Activated naive CD8-positive, alpha-beta T cell treated with anti-CD3 and anti-CD28 coated beads, Interleukin-2, amount 50 U/mL, for 24 hours (primary cell): ENCODE measurements at regions not wholly inside any gene's neighbourhood (a gene's known extent, or its start where the extent isn't known, plus 50 kb on each side); places are given as distances from the start of the nearest gene placed in this dataset.

Experiments used
- ATAC-seq: fragments of 150-1000 bp; cut with Tn5 transposase; one replicate; pipeline ENCODE4 v1.10.0; 2021
- DNase-seq: peaks from one replicate; pipeline ENCODE4 v3.0.0; 2021
- H3K27ac Mint-ChIP-seq: one replicate; pipeline ENCODE4 v1.8.0; 2021; ENCODE audit warnings: mild to moderate bottlenecking, mixed read lengths
- H3K27me3 Mint-ChIP-seq: one replicate; pipeline ENCODE4 v1.8.0; 2021; ENCODE audit warnings: mixed read lengths
- H3K36me3 Mint-ChIP-seq: one replicate; pipeline ENCODE4 v1.8.0; 2021; ENCODE audit warnings: low read depth, mixed read lengths
- H3K4me1 Mint-ChIP-seq: one replicate; pipeline ENCODE4 v1.8.0; 2021; ENCODE audit warnings: mixed read lengths
- H3K4me3 Mint-ChIP-seq: one replicate; pipeline ENCODE4 v1.8.0; 2021; ENCODE audit warnings: mild to moderate bottlenecking, moderate library complexity, mixed read lengths
- H3K9me3 Mint-ChIP-seq: one replicate; pipeline ENCODE4 v1.8.0; 2021; ENCODE audit warnings: mixed read lengths

DNA sequence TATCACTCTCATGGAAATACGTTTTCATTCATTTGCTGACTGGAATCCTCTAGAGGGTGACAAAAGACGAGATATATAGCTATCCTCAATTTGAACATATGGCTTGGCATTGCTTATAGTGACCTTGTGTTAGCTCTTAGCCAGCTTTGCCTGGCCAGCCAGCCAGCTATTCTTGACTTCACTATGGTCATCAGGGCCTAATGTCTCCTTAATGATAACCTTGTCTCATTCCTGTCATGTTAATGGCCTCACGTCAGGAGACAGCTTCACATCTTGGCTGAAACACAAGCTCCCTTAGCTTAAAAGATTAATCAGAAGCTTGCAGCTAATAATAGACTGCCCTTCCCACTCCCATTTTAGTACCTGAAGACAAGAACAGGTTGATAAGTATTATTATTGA is 1517.5 kb upstream of the PIK3C3 start:
- no peaks in the 10 kb centered on the region for H3K4me1 Mint-ChIP-seq
- no peak for DNase-seq
- no peaks in the 10 kb centered on the region for H3K36me3 Mint-ChIP-seq
- H3K4me3 Mint-ChIP-seq, result no peak overlapping the region
- H3K27me3 Mint-ChIP-seq, result no peaks in the 10 kb centered on the region
- ATAC-seq, result no peak
- H3K9me3 Mint-ChIP-seq, result peaks cover 18% of the 10 kb centered on the region
- no peak overlapping the region for H3K27ac Mint-ChIP-seq

DNA sequence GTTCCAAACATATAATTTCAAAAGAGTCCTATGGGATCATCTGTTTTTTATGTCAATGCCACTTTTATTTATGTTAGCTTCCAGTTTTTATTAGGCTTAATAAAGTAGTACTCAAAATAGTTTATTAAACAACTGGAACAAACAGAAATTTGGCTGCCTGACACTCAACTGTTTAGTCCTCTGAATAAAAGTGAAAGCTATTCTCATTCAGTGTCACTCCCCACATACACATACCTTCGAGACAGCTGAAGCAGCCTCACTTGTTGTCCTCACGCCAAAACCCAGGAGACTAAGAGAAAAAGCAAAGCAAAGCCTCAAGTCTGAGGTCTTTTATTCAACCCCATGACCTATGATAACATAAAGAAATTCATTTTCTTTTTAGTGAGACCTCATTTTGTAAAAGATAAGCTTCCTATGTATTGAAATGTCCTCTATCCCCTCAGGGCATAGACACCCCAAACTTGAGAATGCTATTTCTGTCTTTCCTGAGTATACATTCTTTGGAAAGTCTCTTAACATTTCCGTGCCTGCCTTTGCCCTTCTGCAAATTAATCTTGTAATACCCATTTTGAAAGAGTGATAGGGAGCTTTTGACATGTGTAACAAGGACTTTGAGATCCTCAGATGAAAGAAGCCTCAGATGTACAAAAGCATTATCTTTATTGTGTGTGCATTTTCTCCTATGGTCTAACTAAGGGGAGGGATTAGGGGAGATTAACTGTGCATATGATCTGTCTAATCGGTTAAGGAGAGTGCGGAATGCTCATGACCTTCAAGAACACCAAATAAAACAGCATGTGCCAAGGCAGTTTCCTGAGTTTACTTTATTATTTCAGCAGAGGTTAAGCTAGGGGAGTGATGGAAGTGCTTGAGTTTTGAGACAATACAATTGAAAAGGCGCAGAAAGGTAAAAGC is 1523.7 kb upstream of the PIK3C3 start:
- no peak for ATAC-seq

DNA sequence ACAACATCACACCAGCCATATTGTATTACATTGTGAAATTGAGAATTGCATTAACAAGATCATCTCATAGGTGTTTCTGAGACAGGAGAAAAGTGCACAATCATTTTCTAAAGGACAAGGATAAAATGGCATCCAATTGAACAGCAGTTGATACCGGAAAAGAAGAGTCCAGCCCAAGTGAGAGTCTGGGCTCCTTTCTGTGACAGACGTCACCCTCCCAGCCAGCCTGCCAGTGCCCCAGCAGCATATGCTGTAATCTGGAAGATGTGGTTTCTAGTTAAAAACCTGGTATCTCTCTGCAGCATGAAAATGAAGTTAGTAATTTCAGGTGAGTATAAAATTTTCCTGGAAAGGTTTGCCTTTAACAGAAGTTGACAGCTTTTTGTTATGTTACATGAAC is 1531.7 kb upstream of the PIK3C3 start:
- Mint-ChIP-seq H3K9me3 (peaks cover 3% of the 10 kb centered on the region), H3K27ac (no peak overlapping the region), H3K4me3 (no peak overlapping the region), H3K36me3 (no peaks in the 10 kb centered on the region), H3K4me1 (no peaks in the 10 kb centered on the region), H3K27me3 (no peaks in the 10 kb centered on the region)
- ATAC-seq (no peak), DNase-seq (no peak)

More for the DNA sequence above, 1523.7 kb upstream of the PIK3C3 start:
- no peaks in the 10 kb centered on the region for H3K9me3 Mint-ChIP-seq
- H3K36me3 Mint-ChIP-seq, result no peaks in the 10 kb centered on the region
- no peak overlapping the region for H3K27ac Mint-ChIP-seq
- H3K4me3 Mint-ChIP-seq, result no peak overlapping the region
- H3K27me3 Mint-ChIP-seq, result no peaks in the 10 kb centered on the region
- DNase-seq, result no peak
- no peaks in the 10 kb centered on the region for H3K4me1 Mint-ChIP-seq

DNA sequence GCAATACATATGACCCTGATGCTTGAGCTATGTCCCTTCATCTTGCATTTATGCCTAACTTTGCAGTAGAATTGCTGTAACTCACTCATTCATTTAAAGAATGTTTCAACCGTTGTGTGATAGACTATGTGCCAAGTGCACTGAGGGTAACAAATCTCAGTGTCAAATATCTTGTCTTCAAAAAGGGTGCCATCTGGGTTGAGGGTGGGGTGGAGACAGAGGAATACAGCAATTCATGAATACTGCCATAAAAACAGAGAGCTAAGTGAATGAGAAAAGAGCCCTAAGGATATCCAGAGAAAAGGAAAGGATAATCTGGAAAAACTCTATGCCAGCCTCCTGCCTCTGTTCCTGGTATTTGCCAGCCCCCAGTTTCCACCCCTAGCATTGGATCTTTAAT is 1534.4 kb upstream of the PIK3C3 start:
- H3K4me3 Mint-ChIP-seq, result no peak overlapping the region
- no peaks in the 10 kb centered on the region for H3K27me3 Mint-ChIP-seq
- ATAC-seq, result no peak
- H3K9me3 Mint-ChIP-seq, result peaks cover 8% of the 10 kb centered on the region
- no peak overlapping the region for H3K27ac Mint-ChIP-seq
- no peaks in the 10 kb centered on the region for H3K36me3 Mint-ChIP-seq
- H3K4me1 Mint-ChIP-seq, result no peaks in the 10 kb centered on the region
- DNase-seq, result no peak

DNA sequence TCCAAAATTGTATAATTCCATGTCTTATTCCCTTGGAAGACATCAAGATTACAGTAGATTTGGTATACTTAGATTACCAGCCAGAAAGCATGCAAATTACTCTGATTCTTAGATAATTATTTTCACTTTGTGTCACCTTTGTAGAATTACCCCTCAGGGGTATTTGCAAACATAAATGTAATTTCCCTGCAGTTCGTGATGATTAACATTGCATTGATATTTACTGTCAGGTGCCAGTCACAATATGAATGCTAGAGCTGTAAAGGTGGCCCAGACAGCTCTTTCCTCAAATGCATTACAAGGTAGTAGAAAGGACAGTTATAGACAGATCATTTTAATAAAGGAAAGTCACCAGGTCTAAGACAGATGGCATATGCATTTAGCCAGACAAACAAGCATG is 1537.5 kb upstream of the PIK3C3 start:
- Mint-ChIP-seq H3K9me3 (peaks cover 8% of the 10 kb centered on the region), H3K4me3 (no peak overlapping the region), H3K4me1 (no peaks in the 10 kb centered on the region), H3K27ac (no peak overlapping the region), H3K36me3 (no peaks in the 10 kb centered on the region), H3K27me3 (no peaks in the 10 kb centered on the region)
- DNase-seq, result no peak
- ATAC-seq, result no peak

DNA sequence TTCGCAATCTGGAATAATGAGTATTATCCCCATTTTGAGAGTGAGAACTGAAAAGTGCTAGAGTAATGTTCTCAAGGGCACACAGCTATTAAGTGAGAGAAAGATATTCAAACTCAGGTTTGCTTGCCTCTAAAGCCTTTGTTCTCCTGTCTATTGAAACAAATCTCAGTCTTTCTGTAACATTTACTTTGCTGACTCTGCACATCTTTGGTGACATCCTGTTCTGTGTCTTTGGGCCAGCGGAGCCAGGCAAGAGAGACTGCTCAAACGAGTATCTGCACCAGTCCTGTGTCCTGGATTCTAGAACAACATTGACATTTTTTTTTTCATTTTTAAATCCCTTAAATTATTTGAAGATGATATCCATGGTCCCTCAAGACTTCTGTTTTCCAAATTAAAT is 1539.2 kb upstream of the PIK3C3 start:
- Mint-ChIP-seq H3K9me3 (peaks cover 8% of the 10 kb centered on the region), H3K36me3 (no peaks in the 10 kb centered on the region), H3K27ac (no peak overlapping the region), H3K4me1 (no peaks in the 10 kb centered on the region), H3K4me3 (no peak overlapping the region), H3K27me3 (no peaks in the 10 kb centered on the region)
- ATAC-seq (no peak), DNase-seq (no peak)

DNA sequence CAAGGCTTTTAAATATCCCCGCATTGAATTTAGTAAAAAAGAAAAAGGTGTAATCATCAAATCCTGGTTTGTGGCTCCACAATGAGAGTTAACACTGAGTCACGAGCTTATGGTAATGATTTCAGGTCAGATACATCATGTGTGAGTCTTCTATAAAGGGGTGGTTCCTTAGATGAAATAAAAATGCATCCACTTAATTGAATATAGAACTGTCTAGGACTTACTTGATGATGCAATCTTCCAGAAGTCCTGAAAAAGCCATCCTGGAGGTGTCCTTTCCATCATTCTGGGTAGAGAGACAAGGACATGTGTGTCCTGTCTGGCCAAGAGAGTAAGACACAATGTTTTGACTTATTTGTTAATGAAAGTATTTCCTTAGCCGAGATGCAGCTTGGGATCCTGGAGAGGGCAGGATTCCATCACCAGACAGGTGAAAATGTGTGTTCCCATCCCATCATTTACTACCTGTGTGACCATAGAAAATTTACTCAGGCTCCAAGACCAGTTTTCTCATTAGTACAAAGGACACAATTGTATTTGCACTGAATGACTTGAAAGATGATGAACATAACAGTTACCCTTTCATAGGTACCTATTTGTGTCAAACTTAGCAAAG is 1539.8 kb upstream of the PIK3C3 start:
- Mint-ChIP-seq H3K9me3 (peaks cover 9% of the 10 kb centered on the region), H3K36me3 (no peaks in the 10 kb centered on the region), H3K4me1 (no peaks in the 10 kb centered on the region), H3K4me3 (no peak overlapping the region), H3K27me3 (no peaks in the 10 kb centered on the region), H3K27ac (no peak overlapping the region)
- no peak for ATAC-seq
- no peak for DNase-seq

DNA sequence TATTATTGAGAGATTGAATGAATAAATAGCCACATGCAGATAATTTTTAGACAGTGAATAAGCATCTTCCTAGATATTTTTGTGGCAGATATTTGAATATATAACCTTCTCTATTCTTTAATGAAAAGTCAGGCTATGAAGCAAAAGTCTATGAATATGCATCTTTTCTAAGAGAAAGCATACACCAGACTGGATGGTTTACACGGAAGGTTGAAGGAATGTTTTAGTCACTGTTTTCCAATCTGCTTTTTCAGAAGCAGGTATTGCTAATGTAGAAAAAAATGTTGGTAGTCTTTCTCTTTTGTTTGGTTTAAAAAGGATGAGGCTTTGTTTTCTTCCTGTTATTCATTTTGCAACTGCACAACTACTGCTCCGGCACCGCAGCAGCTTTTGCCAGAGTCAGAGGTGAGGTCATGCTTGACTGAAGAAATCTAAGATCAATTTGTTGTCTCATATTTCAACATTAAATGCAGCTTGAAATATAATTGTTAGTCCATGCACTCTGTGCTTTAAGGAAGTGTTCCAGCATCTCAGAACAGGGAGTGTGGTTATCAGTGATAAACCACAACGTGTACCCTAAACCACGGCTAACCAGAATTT is 1540.8 kb upstream of the PIK3C3 start:
- H3K4me1 Mint-ChIP-seq, result no peaks in the 10 kb centered on the region
- no peak for DNase-seq
- no peak for ATAC-seq
- no peaks in the 10 kb centered on the region for H3K36me3 Mint-ChIP-seq
- no peak overlapping the region for H3K27ac Mint-ChIP-seq
- no peak overlapping the region for H3K4me3 Mint-ChIP-seq
- H3K27me3 Mint-ChIP-seq, result no peaks in the 10 kb centered on the region
- peaks cover 11% of the 10 kb centered on the region for H3K9me3 Mint-ChIP-seq

DNA sequence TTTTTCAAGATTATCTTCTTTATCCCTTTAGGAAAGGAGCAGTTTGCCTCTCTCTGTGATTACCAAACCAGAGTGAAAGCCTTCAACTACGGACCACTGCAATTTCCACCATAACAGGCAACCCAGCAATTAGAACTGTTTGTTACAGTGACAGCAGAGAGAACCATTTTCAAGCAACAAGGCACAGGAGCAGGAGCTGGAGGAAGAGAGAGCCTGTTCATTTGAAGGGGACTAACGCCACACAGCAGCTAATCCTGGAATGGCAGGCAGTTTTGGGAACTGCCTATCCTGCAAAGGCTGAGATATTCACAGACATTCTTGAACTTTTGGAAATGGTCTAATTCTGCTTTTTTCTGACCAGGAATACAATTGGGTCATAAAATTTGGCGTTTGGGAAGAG is 1541.9 kb upstream of the PIK3C3 start:
- Mint-ChIP-seq H3K4me1 (no peaks in the 10 kb centered on the region), H3K36me3 (no peaks in the 10 kb centered on the region), H3K9me3 (peaks cover 18% of the 10 kb centered on the region), H3K4me3 (no peak overlapping the region), H3K27ac (no peak overlapping the region), H3K27me3 (no peaks in the 10 kb centered on the region)
- no peak for DNase-seq
- ATAC-seq, result no peak

DNA sequence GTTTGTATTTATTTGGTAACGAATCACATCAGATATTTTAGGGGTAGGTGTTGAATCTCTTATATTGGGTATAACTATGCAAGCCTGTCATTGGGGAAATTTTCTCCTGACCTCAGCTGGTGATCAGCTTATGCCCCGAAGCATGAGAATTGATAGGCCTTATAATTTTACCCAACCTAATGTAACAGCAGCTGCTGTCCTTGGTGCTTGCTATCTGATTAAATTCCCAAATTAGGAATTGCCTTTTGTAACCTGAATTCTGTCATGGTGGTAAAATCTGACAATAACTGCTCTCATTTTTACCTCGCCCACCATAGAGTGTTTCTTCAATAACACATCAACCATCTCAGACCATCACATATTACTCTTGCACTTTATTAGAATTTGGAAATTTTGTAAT is 1542.6 kb upstream of the PIK3C3 start:
- H3K9me3 Mint-ChIP-seq, result peaks cover 18% of the 10 kb centered on the region
- no peaks in the 10 kb centered on the region for H3K36me3 Mint-ChIP-seq
- no peaks in the 10 kb centered on the region for H3K27me3 Mint-ChIP-seq
- no peak for ATAC-seq
- no peak overlapping the region for H3K27ac Mint-ChIP-seq
- H3K4me3 Mint-ChIP-seq, result no peak overlapping the region
- no peaks in the 10 kb centered on the region for H3K4me1 Mint-ChIP-seq
- no peak for DNase-seq

DNA sequence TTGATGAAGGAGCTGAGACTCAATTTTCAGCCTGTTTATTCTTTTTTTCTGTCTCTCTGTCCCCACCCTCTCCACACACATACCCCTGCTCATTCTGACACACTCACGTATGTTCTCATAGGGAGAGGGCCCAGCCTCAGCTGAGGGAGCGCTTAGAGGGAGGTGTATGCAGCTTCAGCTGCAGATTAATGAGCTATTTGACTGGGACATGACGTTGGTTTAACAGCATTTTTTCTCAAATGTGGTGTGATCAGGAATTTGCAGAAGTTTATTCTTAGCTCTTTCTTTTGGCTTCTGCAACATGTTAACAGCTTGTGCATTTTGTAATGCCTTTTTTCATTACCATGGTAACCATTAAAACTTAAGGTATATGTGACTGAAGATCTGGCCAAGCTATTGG is 1547.1 kb upstream of the PIK3C3 start:
- H3K9me3 Mint-ChIP-seq, result peaks cover 32% of the 10 kb centered on the region
- H3K36me3 Mint-ChIP-seq, result no peaks in the 10 kb centered on the region
- ATAC-seq (no peak), DNase-seq (no peak)
- no peaks in the 10 kb centered on the region for H3K27me3 Mint-ChIP-seq
- no peaks in the 10 kb centered on the region for H3K4me1 Mint-ChIP-seq
- no peak overlapping the region for H3K27ac Mint-ChIP-seq
- no peak overlapping the region for H3K4me3 Mint-ChIP-seq

DNA sequence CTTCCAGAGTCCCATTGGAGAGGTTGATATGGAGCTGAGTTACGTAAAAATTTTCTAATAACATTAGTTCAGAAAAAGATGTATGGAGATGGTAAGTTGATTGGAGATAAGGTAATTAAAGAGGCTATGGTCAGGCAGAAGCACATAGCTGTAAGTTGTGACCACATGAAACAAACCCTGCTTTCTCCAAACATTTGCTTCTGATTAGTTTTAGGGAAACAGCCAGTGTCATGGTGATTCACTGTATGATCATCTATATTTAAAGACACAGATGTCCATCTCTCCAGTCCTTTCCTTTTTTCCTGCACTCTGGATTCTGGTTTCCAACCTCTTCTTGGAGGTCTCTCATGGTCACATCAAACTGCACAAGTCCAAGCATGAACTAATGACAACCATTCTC is 1550.8 kb upstream of the PIK3C3 start:
- no peaks in the 10 kb centered on the region for H3K4me1 Mint-ChIP-seq
- ATAC-seq (no peak), DNase-seq (no peak)
- no peak overlapping the region for H3K4me3 Mint-ChIP-seq
- no peaks in the 10 kb centered on the region for H3K36me3 Mint-ChIP-seq
- H3K27ac Mint-ChIP-seq, result no peak overlapping the region
- no peaks in the 10 kb centered on the region for H3K27me3 Mint-ChIP-seq
- peaks cover 26% of the 10 kb centered on the region for H3K9me3 Mint-ChIP-seq

DNA sequence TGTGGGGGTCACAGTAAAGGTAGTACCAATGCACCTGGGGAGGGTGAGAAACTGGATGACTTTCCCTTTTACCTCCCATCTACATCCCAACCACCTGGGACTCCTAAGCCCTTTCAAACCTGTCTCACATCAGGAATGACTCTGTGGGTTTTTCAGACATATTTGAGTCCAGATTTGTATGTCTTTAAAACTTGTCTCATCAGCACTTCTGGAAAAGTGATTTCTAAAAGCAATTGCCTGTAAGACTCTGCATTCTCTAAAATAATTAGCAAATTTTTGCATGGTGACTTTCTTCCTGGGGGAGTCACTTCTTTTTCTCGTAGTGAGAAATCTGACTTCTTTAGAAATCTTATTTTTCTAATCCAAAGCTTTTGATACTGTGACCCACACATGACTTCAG is 1553.0 kb upstream of the PIK3C3 start:
- Mint-ChIP-seq H3K27me3 (no peaks in the 10 kb centered on the region), H3K4me1 (no peaks in the 10 kb centered on the region), H3K27ac (no peak overlapping the region), H3K36me3 (no peaks in the 10 kb centered on the region), H3K9me3 (peaks cover 22% of the 10 kb centered on the region), H3K4me3 (no peak overlapping the region)
- no peak for ATAC-seq
- no peak for DNase-seq

DNA sequence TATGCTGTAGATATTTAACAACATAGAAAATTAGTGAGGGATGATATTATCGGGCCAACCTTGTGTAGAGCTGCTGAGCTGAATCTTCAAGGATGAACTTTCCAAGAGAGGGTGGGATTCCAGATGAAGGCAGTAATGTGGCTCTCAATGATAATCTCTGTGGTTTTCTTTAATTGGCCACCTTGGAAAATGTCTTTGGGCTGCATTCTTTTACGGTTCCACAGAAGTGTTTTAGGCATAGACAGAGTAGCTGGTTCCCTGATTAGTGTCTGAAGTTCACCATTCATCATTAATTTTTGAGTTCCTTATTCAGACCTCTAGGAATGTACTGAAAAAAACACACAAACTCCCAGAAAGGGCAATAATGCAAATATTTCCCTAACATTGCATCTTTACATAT is 1566.9 kb upstream of the PIK3C3 start:
- ATAC-seq (no peak), DNase-seq (no peak)
- H3K9me3 Mint-ChIP-seq, result no peaks in the 10 kb centered on the region
- no peaks in the 10 kb centered on the region for H3K27me3 Mint-ChIP-seq
- H3K4me3 Mint-ChIP-seq, result no peak overlapping the region
- H3K27ac Mint-ChIP-seq, result no peak overlapping the region
- H3K4me1 Mint-ChIP-seq, result no peaks in the 10 kb centered on the region
- no peaks in the 10 kb centered on the region for H3K36me3 Mint-ChIP-seq

DNA sequence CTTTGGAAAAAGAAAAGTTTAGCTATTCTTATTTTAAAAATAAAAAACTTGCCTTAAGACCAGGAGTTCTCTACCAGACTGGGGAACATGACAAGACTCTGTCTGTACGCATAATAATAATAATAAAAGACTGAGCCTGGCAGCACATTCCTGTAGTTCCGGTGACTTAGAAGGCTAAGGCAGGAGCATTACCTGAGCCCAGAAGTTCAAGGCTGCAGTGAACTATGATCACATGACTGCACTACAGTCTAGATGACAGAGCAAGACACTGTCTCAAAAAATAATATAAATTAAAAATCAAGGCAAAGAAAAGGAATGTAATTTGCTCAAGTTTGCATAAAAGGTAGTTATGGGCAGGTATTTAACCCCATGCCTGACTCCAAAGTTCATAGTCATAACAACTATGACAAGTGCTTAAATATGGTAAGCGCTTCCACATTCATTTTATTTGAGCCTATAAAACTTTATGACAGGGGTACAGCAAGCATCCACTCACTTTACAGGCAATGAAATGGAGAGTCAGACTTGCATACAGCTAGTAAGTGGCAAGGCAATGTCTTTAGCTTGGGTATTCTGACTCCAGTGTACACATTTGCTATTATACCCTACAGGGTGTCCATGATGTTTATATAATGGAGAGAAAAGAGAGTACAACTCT is 1567.8 kb upstream of the PIK3C3 start:
- ATAC-seq, result no peak
- Mint-ChIP-seq H3K4me1 (no peaks in the 10 kb centered on the region), H3K4me3 (no peak overlapping the region), H3K9me3 (peaks cover 3% of the 10 kb centered on the region), H3K27me3 (no peaks in the 10 kb centered on the region), H3K36me3 (no peaks in the 10 kb centered on the region), H3K27ac (no peak overlapping the region)
- DNase-seq, result no peak
